ENCODE measurements at regions not wholly inside any gene's neighbourhood (a gene's known extent, or its start where the extent isn't known, plus 50 kb on each side); places are given as distances from the start of the nearest gene placed in this dataset.

GRCh38 chr2:34849827-34850226 is 1250.7 kb upstream of the FAM98A start:
- no peak overlapping the region for H2BK120ac ChIP-seq (replicated peaks; ENCODE audit: low read depth, low read length)
- 97% methylated on average over 3 of the region's 3 CpGs; no CpG with 5 or more reads in 1 of the 2 experiments for WGBS, 2 experiments (ENCODE audit: extremely low coverage in 1 of 2, insufficient coverage in 1 of 2, insufficient read length in 1 of 2, insufficient replicate concordance in 2 of 2, low coverage in 1 of 2, low lambda C conversion rate in 2 of 2, missing lambda C conversion rate in 1 of 2)
- no peaks in the 10 kb centered on the region for H3K36me3 ChIP-seq (ENCODE audit: control insufficient read depth in 2 of 4, insufficient read depth in 4 of 4, low read length in 3 of 4)
- no peak overlapping the region for H3K4ac ChIP-seq (replicated peaks; ENCODE audit: insufficient read length, low read depth, low read length)
- no peak overlapping the region for H4K91ac ChIP-seq (replicated peaks; ENCODE audit: insufficient read length, low read length)
- ChIA-PET CTCF (ENCODE audit: partially characterized antibody) (no interaction called here), POLR2A (ENCODE audit: partially characterized antibody) (no interaction called here)
- no peak overlapping the region for H2BK12ac ChIP-seq (ENCODE audit: low read depth, low read length)
- no peak overlapping the region for H2BK5ac ChIP-seq (ENCODE audit: low read depth, low read length)
- H3K56ac ChIP-seq (replicated peaks; ENCODE audit: insufficient read length, low read depth, low read length) = no peak overlapping the region
- H4K5ac ChIP-seq (ENCODE audit: insufficient read length, low read depth, low read length) = no peak overlapping the region
- no peaks in the 10 kb centered on the region for H3K23me2 ChIP-seq (ENCODE audit: low read depth, low read length)
- H2BK15ac ChIP-seq (ENCODE audit: low read length) = no peak overlapping the region
- no peaks in the 10 kb centered on the region for H3K4me1 ChIP-seq (replicated peaks in 1 of 4; ENCODE audit: control insufficient read depth in 3 of 4, insufficient read depth in 4 of 4, low read length in 3 of 4)
- H3K14ac ChIP-seq (ENCODE audit: insufficient read length) = no peak overlapping the region
- H4K20me1 ChIP-seq (replicated peaks in 1 of 2; ENCODE audit: control insufficient read depth in 1 of 2, insufficient read depth in 2 of 2, low read length in 2 of 2) = no peaks in the 10 kb centered on the region
- no peak overlapping the region for H2AFZ ChIP-seq (ENCODE audit: low read length)
- FAIRE-seq (no peak), DNase-seq (ENCODE audit: low read depth in 1 of 2, low spot score in 2 of 2) (no peak)
- H3K4me2 ChIP-seq (ENCODE audit: insufficient read depth in 1 of 2, low read depth in 2 of 2, low read length in 2 of 2) = no peak overlapping the region
- H3K27me3 ChIP-seq (replicated peaks in 1 of 4; ENCODE audit: control insufficient read depth in 3 of 4, extremely low read depth in 1 of 4, insufficient read depth in 3 of 4, low read length in 3 of 4) = no peaks in the 10 kb centered on the region
- H3K9ac ChIP-seq (replicated peaks in 1 of 4; ENCODE audit: extremely low read depth in 1 of 4, low read depth in 3 of 4, low read length in 3 of 4) = no peak overlapping the region
- H4K8ac ChIP-seq (ENCODE audit: extremely low read depth, insufficient read depth, low read length) = no peak overlapping the region
- TF ChIP-seq SIN3A (conservative IDR thresholded peaks at IDR 0.05 in 1 of 2, IDR thresholded peaks at IDR 0.05 in 1 of 2; ENCODE audit: low read depth in 1 of 2, low read length in 2 of 2) = no peak
- TF ChIP-seq ASH2L (IDR thresholded peaks at IDR 0.05; ENCODE audit: low read length) = no peak
- no peak for TF ChIP-seq YY1 (IDR thresholded peaks at IDR 0.05; ENCODE audit: low read depth, low read length)
- no peak for TF ChIP-seq SAP30 (IDR thresholded peaks at IDR 0.05; ENCODE audit: insufficient read depth, insufficient replicate concordance, low read length)
- H3K79me1 ChIP-seq (ENCODE audit: low read depth, low read length) = no peaks in the 10 kb centered on the region
- H3K27ac ChIP-seq (ENCODE audit: low read depth, low read length) = no peak overlapping the region
- no peak overlapping the region for H3K18ac ChIP-seq (ENCODE audit: extremely low read depth, low read length)
- no peak overlapping the region for H3K4me3 ChIP-seq (ENCODE audit: extremely low read depth in 1 of 4, insufficient read depth in 2 of 4, low read depth in 3 of 4, low read length in 4 of 4)
- no peak overlapping the region for H2AK5ac ChIP-seq (ENCODE audit: low read depth, low read length)
- no peaks in the 10 kb centered on the region for H3K79me2 ChIP-seq (ENCODE audit: control insufficient read depth in 1 of 2, insufficient read depth in 2 of 2, low read length in 2 of 2)
- no peak overlapping the region for H3K23ac ChIP-seq (ENCODE audit: insufficient read length)
- no peak overlapping the region for H2BK20ac ChIP-seq (ENCODE audit: low read length)
- no peaks in the 10 kb centered on the region for H3K9me3 ChIP-seq (ENCODE audit: insufficient read depth in 2 of 2, low read depth in 1 of 2, low read length in 1 of 2)

Data from H1 (cell line).